GM12878 (cell line): ENCODE measurements at regions not wholly inside any gene's neighbourhood (a gene's known extent, or its start where the extent isn't known, plus 50 kb on each side); places are given as distances from the start of the nearest gene placed in this dataset.

Source experiments
- ATAC-seq: fragments of 200-7000 bp; cut with Tn5 transposase; 3 replicates; pipeline ENCODE4 v1.9.1; 2020; ENCODE audit warnings: mild to moderate bottlenecking, moderate library complexity
- BruUV-seq: library from RNA; stranded (reverse); fragments of 400-500 nt; replicated peaks from 2 replicates; lab custom pipeline; 2021; lab: Mats Ljungman, UMichigan
- CTCF ChIA-PET: fragments of 300-600 bp; sonication (Branson Sonifier 250); formaldehyde crosslinking; extraction: SDS; loops from one replicate; lab custom pipeline; 2021; ENCODE audit warnings: inconsistent platforms; lab: Yijun Ruan, JAX
- POLR2A ChIA-PET: fragments of 350-600 bp; formaldehyde crosslinking; extraction: SDS; loops from one replicate; lab custom pipeline; 2021; ENCODE audit warnings: inconsistent platforms; lab: Charles Lee
- RAD21 ChIA-PET: fragments of 300-600 bp; sonication (Branson Sonifier 250); formaldehyde crosslinking; loops from one replicate; lab custom pipeline; 2023; ENCODE audit warnings: antibody characterized with exemption; ENCODE audit not compliant: unreplicated experiment; lab: Charles Lee
- SMC1A ChIA-PET: fragments of 300-600 bp; sonication (Branson Sonifier 250); formaldehyde crosslinking; loops from one replicate; lab custom pipeline; 2023; ENCODE audit not compliant: unreplicated experiment, uncharacterized antibody; lab: Charles Lee
- DNase-seq: peaks from one replicate; pipeline ENCODE4 v3.0.0-alpha.2; 2011; ENCODE audit warnings: low read depth, low spot score
- FAIRE-seq: peaks from 3 replicates; lab custom pipeline; 2011; peaks lifted over from hg19 to GRCh38; lab: Jason Lieb, UNC
- H2AFZ ChIP-seq: 2 replicates; pipeline ENCODE4 v1.6.0; 2011; ENCODE audit warnings: low read depth, low read length, control low read depth; ENCODE audit not compliant: control insufficient read depth
- H3K27ac ChIP-seq: 2 replicates; pipeline ENCODE4 v1.5.1; 2011; ENCODE audit warnings: control low read depth; ENCODE audit not compliant: control insufficient read depth, insufficient read depth
- H3K27me3 ChIP-seq, 2 experiments: replicated peaks in 1 of 2; 2 replicates each; pipeline versions ENCODE4 v1.6.0 to v1.6.1; 2011; ENCODE audit warnings: low read length in 1 of 2; ENCODE audit not compliant: control insufficient read depth in 2 of 2, insufficient read depth in 2 of 2
- H3K36me3 ChIP-seq, 2 experiments: 2 replicates each; pipeline ENCODE4 v1.5.1; 2011; ENCODE audit warnings: low read length in 1 of 2; ENCODE audit not compliant: control insufficient read depth in 2 of 2, insufficient read depth in 2 of 2
- H3K4me1 ChIP-seq: 2 replicates; pipeline ENCODE4 v1.6.1; 2011; ENCODE audit warnings: mild to moderate bottlenecking, low read length, moderate library complexity, mixed read lengths; ENCODE audit not compliant: control insufficient read depth, insufficient read depth
- H3K4me2 ChIP-seq: 2 replicates; pipeline ENCODE4 v1.6.0; 2011; ENCODE audit warnings: control low read depth; ENCODE audit not compliant: control insufficient read depth, insufficient read depth
- H3K4me3 ChIP-seq: fragments of 200-600 bp; sonication (generic); 2 replicates; pipeline ENCODE4 v1.5.1; 2016
- H3K79me2 ChIP-seq: 2 replicates; pipeline ENCODE4 v1.6.0; 2011; ENCODE audit warnings: low read length; ENCODE audit not compliant: control insufficient read depth, insufficient read depth
- H3K9ac ChIP-seq: 2 replicates; pipeline ENCODE4 v1.8.0; 2011; ENCODE audit warnings: low read length, control low read depth, mixed read lengths; ENCODE audit not compliant: control insufficient read depth, insufficient read depth
- H3K9me3 ChIP-seq: replicated peaks from 3 replicates; pipeline ENCODE4 v1.5.1; 2011; ENCODE audit warnings: mild to moderate bottlenecking, low read length; ENCODE audit not compliant: control insufficient read depth, insufficient read depth
- H4K20me1 ChIP-seq: 2 replicates; pipeline ENCODE4 v1.6.0; 2011; ENCODE audit not compliant: control insufficient read depth, insufficient read depth
- IRF4 ChIP-seq: IDR thresholded peaks from 2 replicates; pipeline ENCODE4 v1.6.1; 2011; ENCODE audit warnings: low read depth, low read length
- MTA2 ChIP-seq: fragments of 450-650 bp; IDR thresholded peaks from 2 replicates; pipeline ENCODE4 v1.6.1; 2016; ENCODE audit warnings: low read depth, mild to moderate bottlenecking, moderate library complexity
- MTA3 ChIP-seq: IDR thresholded peaks from 2 replicates; pipeline ENCODE4 v1.6.1; 2012; ENCODE audit warnings: low read length, inconsistent platforms, borderline replicate concordance
- NBN ChIP-seq: fragments of 450-650 bp; IDR thresholded peaks from 2 replicates; pipeline ENCODE4 v1.6.1; 2016
- TBL1XR1 ChIP-seq: IDR thresholded peaks from 2 replicates; pipeline ENCODE4 v1.6.1; 2012; ENCODE audit warnings: low read depth, low read length, improper control_type of control experiment
- TCF12 ChIP-seq: IDR thresholded peaks from 2 replicates; pipeline ENCODE4 v1.6.1; 2011; ENCODE audit warnings: low read depth, mild to moderate bottlenecking, low read length
- TCF3 ChIP-seq: IDR thresholded peaks from 2 replicates; pipeline ENCODE4 v1.6.1; 2012; ENCODE audit warnings: low read depth, mild to moderate bottlenecking, low read length, borderline replicate concordance; ENCODE audit not compliant: insufficient read depth
- ZNF622 ChIP-seq: fragments of 450-650 bp; IDR thresholded peaks from 2 replicates; pipeline ENCODE4 v1.6.1; 2017; ENCODE audit warnings: mild to moderate bottlenecking, inconsistent platforms
- WGBS: methylation state at CpG from one replicate; pipeline ENCODE4 v1.1.6; 2016; ENCODE audit warnings: low lambda C conversion rate; ENCODE audit not compliant: insufficient replicate concordance, insufficient coverage; ENCODE audit errors: missing lambda C conversion rate; 5-methylcytosine and 5-hydroxymethylcytosine counted together
- in situ Hi-C: fragments of 300-500 bp; cut with MboI; formaldehyde crosslinking; loops from 9 replicates; pipeline ENCODE4 v1.14.3; 2018; ENCODE audit warnings: mixed read lengths
- intact Hi-C: fragments of 100-400 bp; cut with micrococcal nuclease; formaldehyde crosslinking; loops from one replicate; pipeline ENCODE4 v1.14.2; 2022; ENCODE audit not compliant: unreplicated experiment
- TF ChIP-seq, protein P1 (sequence below): IDR thresholded peaks from 2 replicates; pipeline ENCODE4 v1.6.1; 2012; ENCODE audit warnings: low read depth, low read length, improper control_type of control experiment
- TF ChIP-seq, protein P2 (sequence below): fragments of 150-350 bp; IDR thresholded peaks from 2 replicates; pipeline ENCODE4 v1.6.1; 2016; ENCODE audit warnings: low read depth, low read length

DNA sequence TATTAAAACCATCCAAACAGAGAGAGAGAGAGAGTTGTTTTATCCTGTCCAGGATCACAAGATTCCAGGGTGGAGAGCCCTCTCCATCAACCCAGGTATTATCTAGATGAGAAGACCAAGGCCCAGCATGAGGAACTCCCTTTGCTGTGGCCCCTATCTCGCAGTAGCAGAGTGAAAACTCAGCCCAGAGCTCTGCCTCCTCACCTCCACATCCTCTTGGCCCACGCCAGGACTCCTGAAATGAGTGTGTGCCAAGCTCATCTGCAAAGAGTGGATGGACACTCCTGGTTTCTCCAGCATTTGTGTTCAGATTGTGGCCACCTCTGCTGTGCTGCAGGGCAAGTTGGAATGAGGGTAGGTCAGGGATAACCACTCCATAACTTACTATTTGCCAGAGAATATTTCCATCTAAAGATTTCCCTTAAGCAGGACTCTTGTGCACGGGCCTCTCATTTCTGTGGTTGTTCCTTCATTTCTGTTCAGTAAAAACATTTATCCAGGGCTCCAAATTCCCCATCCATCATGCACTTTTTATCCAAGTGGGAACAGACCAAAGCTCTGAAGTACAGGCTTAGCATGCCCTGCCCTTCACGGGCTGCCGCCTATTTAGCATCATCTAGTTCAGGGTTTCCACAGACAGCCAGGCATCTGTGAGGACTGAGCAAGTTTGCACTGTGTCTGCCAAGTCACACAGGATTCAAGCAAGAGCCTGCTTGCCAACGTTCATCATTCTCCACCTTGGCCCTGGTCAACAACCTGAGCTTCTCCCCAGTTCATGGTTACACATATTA lies 583.2 kb upstream of the ID2 start:
- Histone ChIP-seq H3K36me3 (no peaks in the 10 kb centered on the region), H3K27ac (no peak overlapping the region), H3K4me1 (no peaks in the 10 kb centered on the region), H3K79me2 (no peaks in the 10 kb centered on the region), H3K9ac (no peak overlapping the region), H3K4me3 (no peak overlapping the region), H4K20me1 (no peaks in the 10 kb centered on the region), H3K27me3 (no peaks in the 10 kb centered on the region), H2AFZ (no peak overlapping the region), H3K9me3 (no peaks in the 10 kb centered on the region; the same call in 2 of the 3 replicates), H3K4me2 (no peak overlapping the region)
- in situ Hi-C loops, result no loop called here
- RAD21 ChIA-PET, result no interaction called here
- intact Hi-C loops, result no loop called here
- no TSS peak for BruUV-seq
- SMC1A ChIA-PET, result no interaction called here
- CTCF ChIA-PET, result interaction anchor here (0.7 kb wide), 1 partner anchor 68 kb away, joined by 3 read pairs; no protein-coding TSS in a partner anchor
- DNase-seq (no peak), ATAC-seq (no peak), FAIRE-seq (peak; percentile 35)
- 18% methylated on average over 6 of the region's 6 CpGs for WGBS
- POLR2A ChIA-PET, result interaction anchor here (1.2 kb wide), 1 partner anchor 9 kb away, joined by 3 read pairs; no protein-coding TSS in a partner anchor
- TF ChIP-seq IRF4 (0 out of 2 replicates have a peak, but pooled peaks have one; percentile 19), TCF3 (no peak)

DNA sequence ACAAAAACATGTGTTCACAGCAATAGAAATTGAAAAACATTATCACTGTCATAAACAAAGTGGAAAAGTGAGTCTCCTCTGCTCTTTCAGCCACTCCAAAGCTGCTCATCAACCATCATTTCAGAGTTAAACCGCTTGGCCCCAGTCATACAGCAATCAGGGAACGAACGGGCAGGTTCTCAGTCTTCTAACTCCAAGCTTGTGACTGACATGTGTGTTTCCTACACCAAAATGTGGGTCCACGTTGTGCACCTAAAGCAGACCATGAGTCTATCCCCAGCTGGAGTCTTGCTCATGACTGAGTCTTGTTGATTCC lies 582.6 kb upstream of the ID2 start:
- BruUV-seq, result no TSS peak
- 36% methylated on average over 4 of the region's 4 CpGs for WGBS
- Histone ChIP-seq H3K9me3 (no peaks in the 10 kb centered on the region; the same call in 2 of the 3 replicates), H3K4me1 (no peaks in the 10 kb centered on the region), H4K20me1 (no peaks in the 10 kb centered on the region), H3K79me2 (no peaks in the 10 kb centered on the region), H3K36me3 (no peaks in the 10 kb centered on the region), H3K4me3 (no peak overlapping the region), H2AFZ (no peak overlapping the region), H3K9ac (no peak overlapping the region), H3K27me3 (no peaks in the 10 kb centered on the region), H3K4me2 (no peak overlapping the region), H3K27ac (no peak overlapping the region)
- CTCF ChIA-PET, result interaction anchor here (0.7 kb wide), 1 partner anchor 67 kb away, joined by 3 read pairs; no protein-coding TSS in a partner anchor
- RAD21 ChIA-PET, result no interaction called here
- ATAC-seq (no peak), DNase-seq (no peak), FAIRE-seq (no peak)
- in situ Hi-C loops, result no loop called here
- intact Hi-C loops, result no loop called here
- SMC1A ChIA-PET, result no interaction called here
- TF ChIP-seq NBN (no peak), TBL1XR1 (no peak), TCF12 (no peak), MTA3 (no peak), MTA2 (no peak), ZNF622 (no peak)
- TF ChIP-seq, protein P1, sequence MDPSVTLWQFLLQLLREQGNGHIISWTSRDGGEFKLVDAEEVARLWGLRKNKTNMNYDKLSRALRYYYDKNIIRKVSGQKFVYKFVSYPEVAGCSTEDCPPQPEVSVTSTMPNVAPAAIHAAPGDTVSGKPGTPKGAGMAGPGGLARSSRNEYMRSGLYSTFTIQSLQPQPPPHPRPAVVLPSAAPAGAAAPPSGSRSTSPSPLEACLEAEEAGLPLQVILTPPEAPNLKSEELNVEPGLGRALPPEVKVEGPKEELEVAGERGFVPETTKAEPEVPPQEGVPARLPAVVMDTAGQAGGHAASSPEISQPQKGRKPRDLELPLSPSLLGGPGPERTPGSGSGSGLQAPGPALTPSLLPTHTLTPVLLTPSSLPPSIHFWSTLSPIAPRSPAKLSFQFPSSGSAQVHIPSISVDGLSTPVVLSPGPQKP, result no peak
- TF ChIP-seq, protein P2, sequence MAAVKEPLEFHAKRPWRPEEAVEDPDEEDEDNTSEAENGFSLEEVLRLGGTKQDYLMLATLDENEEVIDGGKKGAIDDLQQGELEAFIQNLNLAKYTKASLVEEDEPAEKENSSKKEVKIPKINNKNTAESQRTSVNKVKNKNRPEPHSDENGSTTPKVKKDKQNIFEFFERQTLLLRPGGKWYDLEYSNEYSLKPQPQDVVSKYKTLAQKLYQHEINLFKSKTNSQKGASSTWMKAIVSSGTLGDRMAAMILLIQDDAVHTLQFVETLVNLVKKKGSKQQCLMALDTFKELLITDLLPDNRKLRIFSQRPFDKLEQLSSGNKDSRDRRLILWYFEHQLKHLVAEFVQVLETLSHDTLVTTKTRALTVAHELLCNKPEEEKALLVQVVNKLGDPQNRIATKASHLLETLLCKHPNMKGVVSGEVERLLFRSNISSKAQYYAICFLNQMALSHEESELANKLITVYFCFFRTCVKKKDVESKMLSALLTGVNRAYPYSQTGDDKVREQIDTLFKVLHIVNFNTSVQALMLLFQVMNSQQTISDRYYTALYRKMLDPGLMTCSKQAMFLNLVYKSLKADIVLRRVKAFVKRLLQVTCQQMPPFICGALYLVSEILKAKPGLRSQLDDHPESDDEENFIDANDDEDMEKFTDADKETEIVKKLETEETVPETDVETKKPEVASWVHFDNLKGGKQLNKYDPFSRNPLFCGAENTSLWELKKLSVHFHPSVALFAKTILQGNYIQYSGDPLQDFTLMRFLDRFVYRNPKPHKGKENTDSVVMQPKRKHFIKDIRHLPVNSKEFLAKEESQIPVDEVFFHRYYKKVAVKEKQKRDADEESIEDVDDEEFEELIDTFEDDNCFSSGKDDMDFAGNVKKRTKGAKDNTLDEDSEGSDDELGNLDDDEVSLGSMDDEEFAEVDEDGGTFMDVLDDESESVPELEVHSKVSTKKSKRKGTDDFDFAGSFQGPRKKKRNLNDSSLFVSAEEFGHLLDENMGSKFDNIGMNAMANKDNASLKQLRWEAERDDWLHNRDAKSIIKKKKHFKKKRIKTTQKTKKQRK, result no peak
- POLR2A ChIA-PET, result interaction anchor here (1.2 kb wide), 1 partner anchor 9 kb away, joined by 3 read pairs; no protein-coding TSS in a partner anchor
